ENCODE measurements at regions not wholly inside any gene's neighbourhood (a gene's known extent, or its start where the extent isn't known, plus 50 kb on each side); places are given as distances from the start of the nearest gene placed in this dataset.

GRCh38 chr2:14364471-14364870, 268.0 kb upstream of the LRATD1 start (continued):
- TF ChIP-seq, protein P1, sequence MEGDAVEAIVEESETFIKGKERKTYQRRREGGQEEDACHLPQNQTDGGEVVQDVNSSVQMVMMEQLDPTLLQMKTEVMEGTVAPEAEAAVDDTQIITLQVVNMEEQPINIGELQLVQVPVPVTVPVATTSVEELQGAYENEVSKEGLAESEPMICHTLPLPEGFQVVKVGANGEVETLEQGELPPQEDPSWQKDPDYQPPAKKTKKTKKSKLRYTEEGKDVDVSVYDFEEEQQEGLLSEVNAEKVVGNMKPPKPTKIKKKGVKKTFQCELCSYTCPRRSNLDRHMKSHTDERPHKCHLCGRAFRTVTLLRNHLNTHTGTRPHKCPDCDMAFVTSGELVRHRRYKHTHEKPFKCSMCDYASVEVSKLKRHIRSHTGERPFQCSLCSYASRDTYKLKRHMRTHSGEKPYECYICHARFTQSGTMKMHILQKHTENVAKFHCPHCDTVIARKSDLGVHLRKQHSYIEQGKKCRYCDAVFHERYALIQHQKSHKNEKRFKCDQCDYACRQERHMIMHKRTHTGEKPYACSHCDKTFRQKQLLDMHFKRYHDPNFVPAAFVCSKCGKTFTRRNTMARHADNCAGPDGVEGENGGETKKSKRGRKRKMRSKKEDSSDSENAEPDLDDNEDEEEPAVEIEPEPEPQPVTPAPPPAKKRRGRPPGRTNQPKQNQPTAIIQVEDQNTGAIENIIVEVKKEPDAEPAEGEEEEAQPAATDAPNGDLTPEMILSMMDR (CRISPR knock-in tag; IDR thresholded peaks at IDR 0.05), result no peak
- TF ChIP-seq ZNF343 (CRISPR knock-in tag; IDR thresholded peaks at IDR 0.05), result no peak

DNA sequence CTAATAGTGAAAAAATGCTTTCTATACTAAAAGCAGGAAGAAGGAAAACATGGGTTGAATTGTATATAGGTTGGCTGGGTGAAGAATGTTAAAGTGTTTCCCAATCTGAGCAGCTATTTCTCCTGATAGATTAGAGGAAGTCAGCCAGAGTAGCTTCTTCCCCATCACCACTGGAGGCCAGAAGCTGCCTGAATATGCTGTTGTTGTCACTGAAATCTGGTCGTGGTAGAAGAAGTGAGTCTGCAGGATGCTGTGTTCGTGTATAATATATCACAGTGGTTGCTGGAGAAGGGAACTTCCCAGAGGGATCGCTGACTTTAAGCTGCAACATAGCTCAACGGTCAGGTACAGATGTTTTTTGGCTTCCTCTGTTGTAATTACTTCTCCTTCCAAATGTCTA, 247.5 kb upstream of the LRATD1 start:
- no peak overlapping the region for H3K27ac ChIP-seq (ENCODE audit: extremely low read length, insufficient read depth, low read length)
- no peaks in the 10 kb centered on the region for H4K20me1 ChIP-seq (ENCODE audit: insufficient read depth, low read length)
- no peaks in the 10 kb centered on the region for H3K27me3 ChIP-seq (ENCODE audit: control insufficient read depth in 1 of 2, insufficient read depth in 2 of 2, low read length in 2 of 2)
- H2AFZ ChIP-seq (ENCODE audit: low read length), result no peak overlapping the region
- intact Hi-C loops (cut with micrococcal nuclease; ENCODE audit: unreplicated experiment) (no loop called here), in situ Hi-C loops (cut with HindIII; ENCODE audit: extremely low pct_ligation_motif_present, low pct_unique_long_range_greater_than_20kb) (no loop called here)
- H3K4me3 ChIP-seq (replicated peaks in 1 of 3; ENCODE audit: insufficient read depth in 1 of 3, low read depth in 2 of 3, low read length in 3 of 3), result no peak overlapping the region
- no peak overlapping the region for H3K9ac ChIP-seq (ENCODE audit: insufficient read depth, low read depth, low read length)
- no peak for ATAC-seq
- no peaks in the 10 kb centered on the region for H3K79me2 ChIP-seq (ENCODE audit: insufficient read depth, low read length)
- FAIRE-seq, result no peak
- no peaks in the 10 kb centered on the region for H3K4me1 ChIP-seq (ENCODE audit: insufficient read depth, low read length)
- no peak overlapping the region for H3K4me2 ChIP-seq (ENCODE audit: low read depth, low read length)
- TF ChIP-seq SMAD1 (CRISPR knock-in tag; IDR thresholded peaks at IDR 0.05; ENCODE audit: borderline replicate concordance, low read depth), result no peak
- no peak for TF ChIP-seq NPAS2 (CRISPR knock-in tag; IDR thresholded peaks at IDR 0.05; ENCODE audit: borderline replicate concordance)
- TF ChIP-seq ZBTB39 (CRISPR knock-in tag; IDR thresholded peaks at IDR 0.05), result no peak
- TF ChIP-seq ZFAT (CRISPR knock-in tag; conservative IDR thresholded peaks at IDR 0.05), result no peak
- H3K9me3 ChIP-seq (ENCODE audit: low read length), result peaks cover 61% of the 10 kb centered on the region
- ChIA-PET CTCF (ENCODE audit: low intra/inter-chr PET ratio, low total read pairs) (no interaction called here), POLR2A (no interaction called here)
- no TSS peak for BruUV-seq (replicated peaks)
- 2% methylated on average over 4 of the region's 4 CpGs for WGBS (ENCODE audit: low lambda C conversion rate)
- H3K36me3 ChIP-seq (replicated peaks in 1 of 2; ENCODE audit: control insufficient read depth in 1 of 2, insufficient read depth in 2 of 2, low read length in 2 of 2), result no peaks in the 10 kb centered on the region
- no peak for DNase-seq (ENCODE audit: low spot score)

All from HepG2 (cell line).